Mesenteric fat pad (tissue), 1 donor: ENCODE measurements at regions not wholly inside any gene's neighbourhood (a gene's known extent, or its start where the extent isn't known, plus 50 kb on each side); places are given as distances from the start of the nearest gene placed in this dataset.

Experiments
- DNase-seq: peaks from one replicate; pipeline ENCODE4 v3.0.0-alpha.2; 2020; ENCODE audit warnings: low spot score
- donor health status: DM: yes; HTN: yes; CAD: no.

DNA sequence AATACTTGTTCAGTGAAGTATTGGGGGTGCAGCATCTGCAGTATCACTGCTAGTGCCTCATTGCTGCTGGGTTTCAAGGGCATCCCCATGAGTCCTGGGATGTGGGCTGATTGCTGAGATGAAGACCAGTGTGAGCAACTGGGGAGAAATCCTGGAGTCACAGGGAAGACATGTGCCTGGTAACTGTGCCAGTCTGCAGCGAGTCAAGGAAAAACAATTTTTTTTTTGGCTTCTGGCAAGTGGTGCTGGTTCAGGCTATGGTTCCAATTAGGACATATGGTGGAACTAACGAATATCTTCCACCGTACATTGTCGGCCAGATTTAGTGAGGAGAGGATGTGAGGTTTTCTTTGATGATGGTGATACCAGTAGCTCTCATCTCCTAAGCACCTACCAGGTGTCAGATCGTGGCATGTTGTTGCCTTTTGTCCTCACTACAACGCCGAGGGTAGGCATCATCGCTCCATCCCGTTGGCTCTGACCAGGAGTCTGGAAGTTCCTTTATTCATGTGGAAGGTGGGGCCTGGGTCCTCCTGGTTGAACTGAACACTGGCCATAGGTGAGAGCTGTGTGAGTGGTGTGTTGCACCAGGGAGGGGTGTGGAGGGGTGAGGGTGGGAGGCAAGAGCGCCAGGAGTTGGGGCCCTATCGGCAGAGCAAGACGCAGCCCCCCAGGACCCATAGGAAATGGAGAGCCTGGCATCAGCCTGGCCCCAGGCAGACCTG lies 118.0 kb upstream of the HS6ST1 start:
- peak; percentile 43 for DNase-seq

DNA sequence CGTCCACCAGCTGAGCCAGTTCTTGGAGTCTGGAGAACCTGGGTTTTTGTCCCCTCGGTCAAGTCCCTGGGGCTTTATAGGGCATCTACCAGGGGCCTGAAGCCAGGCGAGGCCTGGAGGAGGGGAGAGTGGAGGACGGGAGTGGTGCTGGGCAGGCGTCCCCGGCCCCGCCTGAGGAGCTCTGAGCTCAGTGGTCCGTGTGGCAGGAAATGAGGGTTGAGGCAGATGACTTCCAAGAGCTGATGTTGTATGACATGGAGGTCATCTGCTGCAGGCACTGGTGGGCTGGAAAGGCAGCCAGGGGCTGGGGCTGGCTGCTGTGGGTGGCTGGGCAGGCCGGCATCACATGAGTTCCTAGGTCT lies 118.5 kb upstream of the HS6ST1 start:
- DNase-seq: no peak

DNA sequence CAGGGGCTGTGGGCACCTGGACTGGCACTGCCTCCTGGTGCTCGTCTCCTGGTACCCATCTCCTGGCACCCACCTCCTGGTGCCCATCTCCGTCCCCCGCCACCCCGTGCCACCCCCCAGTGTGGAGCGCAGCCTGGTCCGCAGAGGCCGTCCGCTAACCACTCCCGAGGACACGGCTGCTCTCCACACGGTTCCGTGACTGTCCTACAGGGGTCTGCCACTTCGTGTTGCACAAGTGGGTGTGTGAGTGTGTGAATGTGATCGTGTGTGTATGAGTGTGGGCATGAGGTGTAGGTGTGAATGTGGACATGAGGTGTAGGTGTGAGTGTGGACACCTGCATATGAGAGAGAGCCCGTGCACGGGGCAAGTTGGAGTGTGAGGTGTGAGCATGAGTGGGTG lies 119.4 kb upstream of the HS6ST1 start:
- DNase-seq: peak; percentile 64

DNA sequence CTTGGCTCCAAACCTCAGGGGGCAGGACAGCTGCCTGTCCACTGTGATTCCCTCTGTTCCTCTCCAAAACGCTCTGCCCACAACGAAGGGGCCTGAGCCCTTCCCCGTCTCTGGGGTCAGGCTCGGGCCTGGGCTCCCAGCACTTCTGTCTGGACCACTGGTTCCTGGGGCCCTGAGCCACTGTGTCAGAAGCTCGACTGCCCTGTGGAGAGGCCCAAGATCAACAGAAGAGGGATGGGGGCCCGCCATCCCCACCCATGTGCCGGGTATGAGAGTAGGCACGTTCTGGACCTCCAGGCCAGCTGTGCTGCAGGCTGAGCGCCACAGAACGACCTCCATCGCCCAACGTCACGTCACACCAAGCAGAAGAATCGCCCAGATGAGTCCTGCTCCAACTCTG lies 119.9 kb upstream of the HS6ST1 start:
- peak; percentile 64 for DNase-seq

DNA sequence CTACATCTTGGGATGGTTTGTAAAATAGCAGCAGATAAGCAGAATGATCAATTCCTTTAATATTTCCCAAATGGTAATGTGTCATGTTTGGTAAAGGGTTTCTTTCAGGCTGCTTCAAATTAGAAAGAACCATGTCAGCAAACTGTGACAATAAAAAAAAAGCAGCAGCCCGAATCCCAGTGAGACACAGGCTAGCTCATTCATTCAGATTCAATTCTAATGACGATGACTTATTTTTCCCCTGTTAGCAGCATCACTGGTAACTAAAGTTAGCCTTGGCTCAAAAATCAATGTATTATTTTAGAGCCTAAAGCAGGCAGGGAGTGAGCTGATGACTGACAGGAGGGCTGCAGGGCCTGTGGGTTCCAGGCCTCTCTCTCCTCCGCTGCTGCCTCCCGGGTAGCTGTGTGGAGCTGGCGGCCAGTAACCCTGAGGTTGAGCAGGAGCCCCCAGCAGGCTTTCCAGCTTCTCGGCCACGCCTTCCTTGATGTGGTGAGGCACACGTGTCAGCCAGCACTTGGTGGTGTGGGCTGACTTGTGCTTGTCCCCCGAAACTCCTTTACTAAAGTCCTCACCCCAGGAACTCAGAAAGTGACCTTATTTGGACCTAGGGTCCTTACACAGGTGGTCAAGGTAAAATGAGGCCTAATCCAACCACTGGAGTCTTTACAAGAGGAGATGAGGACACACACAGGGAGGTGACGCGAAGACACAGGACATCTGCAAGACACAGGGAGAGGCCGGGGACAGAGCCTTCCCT lies 120.5 kb upstream of the HS6ST1 start:
- DNase-seq: peak; percentile 71

DNA sequence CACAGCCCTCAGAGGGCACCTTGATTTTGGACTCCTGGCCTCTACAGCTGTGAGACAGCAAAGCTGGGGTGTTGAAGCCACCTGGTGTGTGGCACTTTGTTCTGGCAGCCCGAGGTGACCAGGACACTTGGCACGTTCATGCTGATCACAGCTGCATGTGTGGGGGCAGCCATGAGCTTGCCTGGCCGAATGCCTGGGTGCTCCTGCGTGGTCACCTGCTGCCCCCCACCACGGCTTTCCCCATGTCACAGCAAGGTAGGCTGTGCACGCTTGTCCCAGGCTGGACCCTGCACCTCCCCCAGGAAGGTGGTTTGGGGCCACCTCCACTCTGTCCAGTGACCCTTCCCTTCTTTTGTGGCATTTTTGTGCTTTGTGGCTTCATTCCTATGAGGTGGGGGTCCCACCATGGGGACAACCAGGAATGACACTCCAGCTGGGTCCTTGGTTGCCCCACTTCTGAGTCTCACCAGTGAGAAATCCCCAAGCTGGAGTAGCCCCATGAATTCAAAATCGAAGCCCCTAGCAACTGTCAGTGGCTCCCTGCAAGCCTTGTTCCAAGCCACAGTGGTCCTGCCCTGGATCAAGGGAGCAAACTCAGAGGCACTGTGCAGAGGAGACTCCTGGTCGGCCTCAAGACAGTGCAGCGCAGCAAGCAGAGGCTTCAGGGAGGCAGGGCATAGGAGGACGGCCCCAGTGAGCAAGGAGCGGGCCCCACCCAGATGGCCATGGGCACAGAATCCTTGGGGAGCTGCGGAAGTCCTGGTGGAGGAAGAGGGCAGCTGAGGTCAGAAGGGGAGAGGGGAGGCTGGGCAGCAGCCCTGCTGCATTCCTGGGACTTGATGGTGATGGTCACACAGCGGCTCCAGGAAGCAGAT lies 121.4 kb upstream of the HS6ST1 start:
- DNase-seq: peak; percentile 71

DNA sequence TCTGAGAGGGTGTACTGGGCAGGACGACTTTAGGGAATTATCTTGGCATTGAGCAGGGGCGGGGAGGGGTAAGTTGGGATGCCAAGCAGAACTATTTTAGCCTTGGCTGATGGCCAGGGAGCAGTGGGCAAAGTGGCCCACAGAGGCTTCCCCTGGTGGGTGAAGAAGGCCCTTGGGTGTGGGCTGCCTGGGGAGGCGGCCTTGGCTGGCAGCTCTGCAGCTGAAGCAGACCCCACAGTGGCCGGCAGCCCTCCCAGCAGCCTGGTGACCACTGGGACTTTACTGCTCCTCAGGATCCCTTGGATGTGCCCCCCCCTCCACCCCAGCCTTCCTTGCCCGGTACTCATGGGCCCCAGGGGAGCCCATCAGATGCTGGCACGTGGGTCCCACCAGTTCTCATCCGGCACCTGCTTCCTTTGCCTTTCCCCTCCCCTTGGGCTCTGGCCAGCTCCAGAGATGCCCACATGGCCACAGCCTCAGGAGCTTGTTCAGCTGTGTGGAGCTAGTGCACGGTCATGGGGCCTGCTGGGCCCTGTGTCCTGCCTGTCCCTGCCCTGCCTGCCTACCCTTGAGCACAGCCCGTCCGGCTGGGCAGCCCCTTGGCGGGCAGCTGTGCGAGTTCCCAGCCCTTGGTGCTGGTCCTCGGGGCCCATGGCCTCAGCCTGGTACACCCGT lies 122.1 kb upstream of the HS6ST1 start:
- DNase-seq: peak; percentile 87

DNA sequence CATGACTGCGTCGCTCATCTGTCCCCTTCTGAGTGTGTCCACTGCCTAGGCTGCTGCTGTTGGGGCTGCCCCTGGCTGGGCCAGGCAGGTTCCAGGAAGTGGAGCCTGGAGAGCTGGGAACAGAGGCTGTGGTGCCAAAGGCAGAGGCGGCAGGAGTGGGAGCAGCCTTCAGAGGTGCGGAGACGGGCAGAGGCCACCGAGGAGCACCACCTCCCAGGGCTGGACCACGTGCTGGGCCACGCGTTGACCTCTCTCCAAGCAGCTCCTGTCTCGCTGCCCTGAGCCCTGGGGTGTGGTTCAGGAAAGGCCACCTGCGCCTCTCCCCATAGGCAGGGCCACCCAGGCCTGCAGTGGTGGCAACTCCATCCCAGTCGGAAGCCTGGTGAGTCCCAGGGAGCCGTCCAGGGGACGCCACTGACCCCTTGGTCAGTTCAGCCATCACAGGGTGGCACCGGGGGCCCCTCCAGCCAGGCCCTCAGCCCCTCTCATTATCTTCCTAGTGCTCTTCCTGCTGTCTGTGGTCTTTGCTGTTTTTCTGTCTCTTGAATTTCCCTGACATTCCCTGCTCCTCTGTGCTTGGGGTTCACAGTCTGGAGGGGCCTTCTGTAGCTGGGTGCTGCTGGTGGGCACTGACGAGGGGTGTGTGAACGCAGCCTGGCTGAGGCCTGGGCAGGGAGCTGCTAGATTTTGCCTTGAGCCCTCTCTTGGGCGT lies 122.8 kb upstream of the HS6ST1 start:
- peak; percentile 83 for DNase-seq

DNA sequence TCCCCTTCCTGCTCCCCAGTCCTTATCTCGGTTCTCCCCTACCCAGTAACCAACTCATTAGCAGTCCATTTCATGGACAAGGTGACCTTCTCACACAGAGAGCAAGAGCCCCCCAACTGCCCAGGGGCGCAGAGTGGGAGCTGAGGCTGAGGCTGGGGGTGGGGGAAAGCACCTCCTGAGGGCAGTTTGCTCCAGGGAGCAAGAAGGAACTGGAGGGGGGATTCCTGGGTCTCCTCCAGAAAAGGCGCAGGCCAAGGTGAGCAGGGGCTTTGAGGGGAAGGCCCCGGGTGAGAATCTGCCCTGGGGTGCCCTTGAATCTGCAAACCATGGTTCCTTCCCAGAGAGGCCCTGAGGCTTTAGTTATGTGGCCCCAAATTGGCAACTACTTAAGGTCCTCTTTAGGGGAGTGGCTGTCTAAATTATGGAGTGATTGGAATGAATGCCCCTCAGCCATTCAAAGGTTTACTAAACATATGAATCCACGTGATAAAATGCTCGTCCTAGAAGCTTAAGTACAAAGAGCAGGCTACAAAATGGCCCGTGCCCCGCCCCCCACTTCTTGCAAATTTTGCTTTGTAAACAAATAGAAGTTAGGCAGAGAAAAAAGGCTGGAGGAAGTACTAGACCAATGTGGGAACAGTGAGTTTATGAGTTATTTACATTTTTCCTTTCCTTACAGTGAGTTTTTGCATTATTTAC lies 123.5 kb upstream of the HS6ST1 start:
- DNase-seq: no peak

DNA sequence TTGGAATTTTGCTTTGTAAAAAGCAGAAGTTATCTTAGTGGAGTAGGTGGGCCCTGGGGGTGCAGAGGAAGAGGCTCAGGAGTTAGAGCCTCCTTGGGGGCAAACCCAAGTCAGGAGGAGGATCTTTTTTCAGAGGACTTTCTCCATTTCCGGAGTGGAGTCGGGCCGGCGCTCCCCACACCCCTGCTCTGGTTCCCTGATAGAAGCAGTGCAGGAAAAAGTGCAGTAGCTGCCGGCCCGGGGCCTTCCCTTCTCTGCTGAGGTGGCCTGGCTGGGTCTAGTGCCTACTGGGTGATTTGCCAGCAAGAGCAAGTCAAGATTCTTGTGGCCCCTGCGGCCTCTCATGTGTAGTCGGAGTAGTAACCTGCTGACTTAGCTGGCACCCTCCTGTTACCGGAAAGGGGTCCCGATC lies 124.2 kb upstream of the HS6ST1 start:
- DNase-seq: peak; percentile 87

DNA sequence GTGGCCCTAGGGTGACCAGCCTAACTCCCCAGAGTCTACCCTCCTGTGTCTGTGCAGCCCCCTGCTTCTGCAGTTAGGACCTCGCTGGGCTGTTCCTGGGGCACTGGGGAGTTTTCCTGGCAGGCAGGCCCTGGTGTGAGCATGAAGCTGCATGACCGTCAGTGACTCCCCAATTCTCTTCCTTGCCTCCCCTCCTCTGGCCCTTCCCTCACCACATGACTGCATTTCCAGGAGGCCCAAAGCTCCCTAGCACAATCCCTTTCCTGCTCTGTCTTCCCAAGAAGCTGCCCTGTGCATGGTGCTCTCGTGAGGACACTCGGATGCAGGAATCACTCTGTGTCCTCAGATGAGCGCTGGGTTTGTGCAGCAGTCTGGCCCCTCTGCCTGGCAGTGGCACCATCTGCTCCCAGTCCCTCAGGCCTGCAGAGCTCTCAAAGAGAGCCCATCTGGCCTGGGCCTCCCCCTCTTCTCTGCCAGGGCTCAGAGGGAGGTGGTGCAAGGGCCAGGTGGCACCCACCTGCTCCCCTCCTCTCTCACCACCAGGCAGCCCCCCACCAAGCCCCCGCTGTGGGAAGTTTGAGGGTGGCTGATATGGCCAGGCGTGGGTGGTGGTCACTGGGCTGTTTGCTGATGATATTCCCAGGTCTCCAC lies 125.6 kb upstream of the HS6ST1 start:
- DNase-seq: peak; percentile 80

DNA sequence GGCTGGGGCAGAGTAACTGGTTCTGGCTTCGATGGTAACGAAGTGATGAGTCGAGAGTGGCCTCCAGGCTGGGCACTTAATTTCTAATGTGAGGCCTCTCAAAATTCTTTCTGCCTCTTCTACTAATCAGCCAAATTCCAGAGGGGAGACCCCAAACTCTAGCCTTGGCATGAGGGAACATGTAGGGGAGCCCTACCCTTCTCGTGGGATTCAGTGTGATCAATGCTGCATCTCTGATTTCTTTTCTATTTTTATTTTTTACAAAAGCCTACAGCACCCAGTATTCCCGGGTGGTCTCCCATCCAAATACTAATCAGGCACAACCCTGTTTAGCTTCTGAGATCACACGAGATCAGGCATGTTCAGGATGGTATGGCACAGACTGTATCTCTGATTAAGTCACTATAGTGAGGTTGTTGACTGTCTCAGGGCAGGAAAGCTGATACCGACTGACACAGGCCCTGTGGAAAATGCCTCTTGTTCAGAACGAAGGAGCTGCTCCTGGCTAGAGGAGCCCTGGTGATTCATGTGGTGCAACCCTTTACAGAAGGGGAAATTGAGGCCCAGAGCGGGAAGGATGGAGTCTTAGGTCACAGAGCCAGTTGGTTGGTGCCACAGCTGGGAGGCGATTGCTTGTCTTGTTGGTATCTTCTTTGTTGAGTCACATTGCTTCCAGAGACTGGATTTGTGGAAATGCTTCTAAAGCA lies 126.3 kb upstream of the HS6ST1 start:
- peak; percentile 57 for DNase-seq

DNA sequence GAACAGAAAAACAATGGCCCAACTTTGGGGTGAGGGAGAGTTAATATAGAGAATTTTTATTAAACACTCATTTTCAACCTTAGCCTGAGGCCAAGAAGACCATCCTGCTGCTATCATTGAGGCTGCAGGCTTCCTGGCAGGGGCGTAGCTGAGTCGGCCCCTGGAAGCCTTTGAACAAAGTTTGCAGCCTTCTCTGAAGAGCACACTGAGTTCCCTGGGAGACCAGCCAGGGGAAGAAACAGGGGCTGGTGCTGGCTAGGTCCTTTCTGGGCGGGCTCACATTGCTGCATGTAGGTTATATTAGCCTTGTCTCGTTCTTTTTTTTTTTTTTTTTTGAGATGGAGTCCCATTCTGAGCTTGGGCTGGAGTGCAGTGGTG lies 126.8 kb upstream of the HS6ST1 start:
- DNase-seq: peak; percentile 47

DNA sequence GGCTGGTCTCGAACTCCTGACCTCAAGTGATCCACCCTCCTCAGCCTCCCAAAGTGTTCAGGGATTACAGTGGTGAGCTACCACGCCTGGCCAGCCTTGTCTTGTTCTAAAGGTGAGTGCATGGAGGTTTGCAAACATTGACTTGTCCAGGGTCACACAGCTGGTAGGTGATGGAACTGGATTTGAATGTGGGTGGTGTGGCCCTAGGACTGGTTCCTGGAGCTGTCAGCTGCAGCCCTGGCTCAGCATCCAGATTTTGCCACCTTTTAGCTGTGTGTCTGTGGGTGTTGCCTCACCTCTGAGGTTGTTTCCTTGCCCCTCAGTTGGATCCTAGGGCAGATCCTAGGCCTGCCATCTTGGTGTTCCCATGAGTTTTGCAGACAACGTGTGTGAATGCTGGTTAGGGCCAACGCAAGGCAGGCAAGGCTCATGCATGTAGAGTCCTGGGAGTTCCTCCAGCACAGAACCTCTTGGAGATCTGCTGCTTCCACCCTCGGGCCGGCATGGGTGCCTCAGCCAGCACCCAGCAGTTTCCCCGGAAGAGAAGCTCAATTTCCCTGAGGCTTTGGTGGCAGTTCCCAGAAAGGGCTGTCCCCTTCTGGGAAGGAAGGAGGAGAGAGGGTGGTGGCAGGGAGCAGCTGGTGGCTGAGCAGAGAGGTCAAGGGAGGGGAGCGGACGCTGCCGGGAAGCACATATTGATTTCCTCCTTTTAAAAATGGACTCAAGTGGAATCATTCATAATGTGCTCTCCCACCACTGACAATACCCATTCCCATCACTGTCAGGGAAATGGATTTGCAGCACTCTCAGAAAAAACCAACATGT lies 127.6 kb upstream of the HS6ST1 start:
- DNase-seq: peak; percentile 81

DNA sequence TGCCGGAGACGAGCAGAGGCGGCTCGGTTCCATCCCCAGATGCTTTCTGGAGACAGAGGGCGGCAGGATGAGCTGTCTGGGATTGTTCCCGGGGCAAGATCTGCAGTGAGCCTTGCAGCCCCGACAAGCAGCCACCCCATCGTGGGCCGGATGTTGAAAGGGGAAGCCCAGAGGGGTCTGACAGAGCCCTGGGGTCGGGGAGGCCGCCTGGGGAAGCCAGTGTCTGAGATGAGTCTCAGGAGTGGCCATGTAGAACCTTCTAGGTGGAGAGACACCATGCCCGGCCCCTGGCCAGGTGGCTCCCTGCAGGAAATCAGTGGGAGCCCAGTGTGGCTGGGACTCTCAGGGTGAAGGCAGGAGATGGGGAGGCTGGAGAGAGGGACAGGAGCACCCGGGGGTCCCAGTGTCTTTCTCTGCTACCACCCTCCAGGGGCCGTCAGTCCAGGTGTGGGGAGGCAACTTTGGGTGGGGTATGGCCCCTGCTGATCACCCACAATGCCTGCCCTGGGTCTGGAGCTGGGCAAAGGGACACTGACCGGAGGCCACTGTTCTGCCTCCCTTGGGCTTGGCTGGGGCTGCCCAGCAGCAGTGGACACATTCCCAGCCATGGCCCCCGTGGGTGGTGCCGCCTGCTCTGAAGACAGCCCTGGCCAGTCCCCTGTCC lies 128.3 kb upstream of the HS6ST1 start:
- peak; percentile 85 for DNase-seq

DNA sequence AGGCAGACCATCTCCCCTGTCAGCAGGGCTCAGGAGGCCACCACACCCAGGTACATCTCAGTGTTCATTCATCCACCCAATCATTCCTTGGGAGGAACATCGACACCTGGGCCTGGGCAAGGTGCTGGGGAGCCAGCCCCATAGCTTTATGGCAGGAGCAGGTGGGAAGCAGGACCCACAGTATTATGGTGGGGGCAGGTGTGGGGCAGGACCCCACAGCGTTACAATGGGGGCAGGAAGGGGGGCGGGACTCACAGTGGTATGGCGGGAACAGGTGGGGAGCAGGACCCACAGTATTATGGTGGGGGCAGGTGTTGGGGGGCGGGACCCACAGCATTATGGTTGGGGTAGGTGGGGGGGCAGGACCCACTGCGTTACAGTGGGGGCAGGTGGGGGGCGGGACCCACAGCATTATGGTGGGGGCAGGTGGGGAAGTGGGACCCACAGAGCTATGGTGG lies 128.9 kb upstream of the HS6ST1 start:
- no peak for DNase-seq
